GM21360 (cell line): ENCODE measurements at regions not wholly inside any gene's neighbourhood (a gene's known extent, or its start where the extent isn't known, plus 50 kb on each side); places are given as distances from the start of the nearest gene placed in this dataset.
"Not testable (repeated sequence)": the region's sequence is repeated elsewhere in the genome, so short reads cannot be mapped to it uniquely, and the experiment has no call there.

Experiments
- ATAC-seq: cut with Tn5 transposase; IDR thresholded peaks from one replicate; pipeline ENCODE4 v1.9.1; 2021; ENCODE audit warnings: mild to moderate bottlenecking, moderate library complexity; ENCODE audit not compliant: unreplicated experiment

DNA sequence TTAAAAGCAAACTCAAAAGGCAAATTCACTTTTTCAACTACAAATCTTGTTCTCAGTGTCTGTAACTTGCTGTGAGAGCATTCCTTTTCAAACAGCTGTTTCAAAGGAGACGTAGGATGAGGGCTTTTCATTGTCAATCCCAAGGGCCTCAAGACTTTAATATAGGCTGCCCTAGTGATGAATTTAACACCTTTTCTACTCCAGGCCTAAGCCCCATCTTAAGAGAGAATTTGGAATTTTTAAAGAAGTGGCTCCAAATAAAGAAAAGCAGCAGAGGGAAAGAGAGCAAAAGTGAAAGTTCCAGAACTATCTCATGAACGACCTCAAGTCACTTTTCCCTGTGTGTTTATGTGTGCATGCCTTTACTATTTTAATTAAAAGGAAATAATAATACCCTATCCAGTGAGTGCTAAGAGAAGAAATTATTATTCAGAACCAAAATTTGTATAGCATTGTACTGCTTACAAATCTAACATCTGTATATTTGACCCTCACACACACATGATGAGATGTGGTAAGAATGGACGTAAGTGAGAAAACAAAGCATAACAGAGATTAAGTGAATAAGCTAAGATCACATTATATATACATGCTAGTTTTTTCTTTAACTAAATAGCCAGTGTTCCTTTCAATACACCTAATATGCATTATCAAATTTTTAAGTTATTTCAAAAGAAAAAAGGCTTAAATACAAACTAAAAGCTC lies 196.4 kb downstream of the VGLL3 start:
- ATAC-seq: no peak

DNA sequence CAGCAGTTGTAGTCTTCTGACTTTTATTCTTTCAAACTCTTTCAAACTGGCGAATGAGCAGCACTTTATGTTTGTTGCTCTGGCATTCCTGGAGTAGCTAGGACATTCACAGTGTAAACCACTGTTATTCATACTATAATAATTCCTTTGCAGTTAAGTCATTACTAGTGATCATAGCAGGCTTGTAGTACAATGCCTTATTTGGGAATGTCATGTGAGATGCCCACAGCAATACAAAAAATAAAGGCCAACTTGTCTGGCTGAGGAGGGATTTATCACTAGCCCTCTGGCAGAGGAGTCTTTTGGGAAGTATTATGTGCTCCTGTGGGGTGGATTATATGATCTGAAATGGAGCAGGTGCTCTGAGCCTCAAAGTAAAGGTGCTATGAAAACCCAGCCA lies 197.2 kb downstream of the VGLL3 start:
- ATAC-seq: no peak

DNA sequence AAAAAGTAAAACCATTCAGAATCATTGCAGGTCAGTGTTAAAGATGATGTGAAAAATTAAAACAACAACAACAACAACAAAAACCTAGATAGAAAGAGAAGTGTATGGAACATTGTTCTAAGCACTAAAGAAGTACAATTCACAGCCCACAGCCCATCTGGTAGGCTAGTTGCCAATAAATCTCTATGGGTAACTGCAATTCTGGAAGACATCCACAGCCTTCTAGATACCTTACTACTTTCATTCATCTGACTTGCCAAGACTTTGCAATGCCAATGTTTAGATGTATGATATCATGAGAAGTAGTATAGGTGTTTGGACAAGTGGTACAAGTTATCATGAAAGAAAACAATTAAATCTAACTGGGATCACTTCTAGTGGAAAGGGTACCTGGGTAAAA lies 198.6 kb downstream of the VGLL3 start:
- no peak for ATAC-seq

DNA sequence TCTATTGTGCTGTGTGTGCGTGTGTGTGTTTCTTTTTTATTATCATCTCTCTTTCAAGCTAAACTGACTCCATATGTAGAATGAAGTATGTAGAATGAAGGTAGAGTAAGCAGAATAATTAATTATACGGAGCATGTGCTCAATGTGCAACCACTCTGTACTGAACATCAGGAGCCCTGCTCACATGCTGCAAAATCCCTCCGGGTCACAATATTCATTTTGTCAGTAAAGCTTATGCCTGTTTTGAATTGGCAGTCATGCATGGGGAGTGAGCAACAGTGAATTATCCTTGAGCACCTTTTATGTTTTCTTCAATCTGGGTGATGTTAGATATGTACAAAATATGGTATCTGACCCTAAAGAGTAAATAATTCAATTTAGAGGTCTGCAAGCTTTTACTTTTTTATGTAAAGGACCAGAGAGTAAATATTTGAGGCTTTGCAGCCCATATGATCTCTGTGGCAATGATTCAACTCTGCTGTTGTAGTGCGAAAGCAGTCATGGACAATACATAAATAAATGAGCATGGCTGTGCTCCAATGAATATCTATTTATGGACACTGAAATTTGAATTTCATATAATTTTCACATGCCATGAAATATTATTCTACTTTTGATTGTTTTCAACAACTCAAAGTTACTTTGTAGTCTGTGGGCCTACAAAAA lies 199.9 kb downstream of the VGLL3 start:
- ATAC-seq: no peak

DNA sequence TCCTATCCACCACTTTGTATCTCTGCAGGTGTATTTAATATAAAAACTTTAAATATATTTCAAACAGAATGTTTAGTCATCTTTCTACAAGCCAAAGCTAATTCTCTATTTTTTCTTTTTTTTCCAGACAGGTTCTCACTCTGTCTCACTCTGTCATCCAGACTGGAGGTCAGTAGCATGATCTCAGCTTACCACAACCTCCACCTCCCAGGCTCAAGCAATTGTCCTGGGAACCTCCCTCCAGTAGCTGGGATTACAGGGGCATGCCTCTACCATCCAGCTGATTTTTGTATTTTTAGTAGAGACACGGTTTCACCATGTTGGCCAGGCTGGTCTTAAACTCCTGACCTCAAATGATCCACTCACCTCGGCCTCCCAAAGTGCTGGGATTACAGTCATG lies 202.6 kb downstream of the VGLL3 start:
- no peak for ATAC-seq

DNA sequence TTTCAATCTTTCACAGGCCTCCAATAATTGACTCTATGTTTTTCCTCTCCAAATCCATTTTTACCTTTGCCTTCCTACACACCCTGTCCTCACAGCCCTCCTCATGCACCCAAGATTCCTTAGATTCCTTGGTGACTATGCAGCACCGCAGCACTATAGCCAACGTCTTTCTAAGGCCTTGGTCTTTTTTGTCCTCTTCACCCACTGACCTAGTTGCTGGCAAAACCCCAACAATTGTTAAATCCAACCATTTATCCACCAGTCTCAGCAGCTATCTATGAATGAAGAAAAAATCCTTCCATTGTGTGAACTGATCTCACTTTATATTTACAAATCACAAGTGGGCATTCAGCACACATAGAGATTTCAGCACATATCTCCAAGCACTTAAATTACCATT lies 203.9 kb downstream of the VGLL3 start:
- no peak for ATAC-seq

DNA sequence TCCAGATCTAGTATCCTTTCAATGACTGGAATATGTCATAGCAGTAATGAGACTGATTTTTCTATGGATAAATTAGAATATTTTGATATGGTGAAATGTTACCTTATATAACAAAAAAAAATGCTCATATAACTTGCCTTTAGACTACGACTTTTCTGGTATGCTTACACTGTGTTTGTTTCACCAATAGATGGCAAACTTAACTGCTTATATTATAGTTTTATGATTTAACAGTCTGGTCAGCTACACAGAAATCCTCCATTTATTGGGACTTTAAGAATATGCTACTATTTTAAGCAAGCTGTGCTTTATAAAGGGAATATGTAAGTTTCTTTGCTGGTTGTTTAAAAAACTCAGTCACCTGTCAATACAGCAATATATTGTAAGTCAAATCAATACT lies 205.6 kb downstream of the VGLL3 start:
- no peak for ATAC-seq

DNA sequence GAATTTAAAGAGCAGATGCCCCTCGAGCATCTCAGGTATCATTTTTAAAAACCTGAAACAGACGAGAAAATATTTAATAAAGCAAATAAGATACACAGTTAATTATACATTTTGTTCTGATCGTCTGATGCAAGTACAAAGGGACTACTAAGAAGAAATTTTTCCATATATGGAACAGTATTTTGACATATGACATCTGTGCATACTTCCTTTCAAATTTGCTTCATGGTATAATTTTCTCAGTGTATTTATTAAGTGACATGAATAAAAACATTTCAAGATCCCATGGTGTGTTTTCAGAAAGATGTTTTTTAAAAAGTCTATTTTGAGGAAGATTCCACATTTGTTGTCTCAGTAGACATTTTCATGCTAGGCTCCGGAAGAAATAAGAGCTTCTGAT lies 208.1 kb downstream of the VGLL3 start:
- ATAC-seq: no peak

DNA sequence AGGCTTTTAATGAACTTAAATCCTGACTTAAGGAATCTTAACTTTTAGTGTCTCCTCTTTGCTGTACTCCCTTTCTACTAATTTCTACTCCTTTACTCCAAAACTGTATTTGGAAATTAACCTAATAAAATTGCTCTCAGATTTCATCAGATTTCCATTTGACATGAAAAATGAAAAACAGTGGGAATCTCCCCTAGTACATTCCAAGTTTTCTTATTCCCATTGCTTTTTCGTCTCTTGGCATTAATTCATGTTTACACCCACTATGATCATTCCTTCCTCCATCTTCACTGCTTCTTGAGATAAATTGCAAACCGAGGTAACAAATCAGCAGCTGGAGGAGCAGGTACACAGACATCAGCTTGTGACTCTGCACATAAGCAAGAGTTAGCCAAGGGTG lies 208.7 kb downstream of the VGLL3 start:
- no peak for ATAC-seq

DNA sequence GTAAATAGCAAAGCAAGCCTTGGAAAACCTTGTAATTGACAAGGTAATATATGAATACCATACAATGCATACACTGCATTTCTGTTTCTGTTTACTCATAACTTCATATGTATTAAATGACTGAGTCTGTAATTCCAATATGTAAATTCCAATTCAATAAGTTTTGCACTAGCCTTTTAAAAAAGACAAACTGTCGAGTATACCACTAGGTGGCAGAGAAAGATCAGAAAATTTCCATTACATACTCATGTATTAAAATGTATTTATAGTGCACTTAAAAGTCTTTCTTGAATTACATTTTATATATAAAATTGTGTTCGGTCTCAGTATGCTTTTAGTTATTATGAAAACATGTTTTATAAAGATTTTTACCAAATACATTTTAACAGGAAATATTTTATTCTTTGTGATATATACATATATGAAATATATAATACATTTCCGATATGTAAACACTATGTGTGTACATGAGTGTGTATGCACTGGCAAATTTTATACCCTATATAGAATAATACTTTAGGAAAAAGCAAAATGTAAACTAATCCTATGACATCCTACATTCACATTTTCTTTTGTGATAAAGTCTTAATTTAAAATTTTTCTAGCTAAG lies 216.8 kb downstream of the VGLL3 start:
- ATAC-seq: no peak

DNA sequence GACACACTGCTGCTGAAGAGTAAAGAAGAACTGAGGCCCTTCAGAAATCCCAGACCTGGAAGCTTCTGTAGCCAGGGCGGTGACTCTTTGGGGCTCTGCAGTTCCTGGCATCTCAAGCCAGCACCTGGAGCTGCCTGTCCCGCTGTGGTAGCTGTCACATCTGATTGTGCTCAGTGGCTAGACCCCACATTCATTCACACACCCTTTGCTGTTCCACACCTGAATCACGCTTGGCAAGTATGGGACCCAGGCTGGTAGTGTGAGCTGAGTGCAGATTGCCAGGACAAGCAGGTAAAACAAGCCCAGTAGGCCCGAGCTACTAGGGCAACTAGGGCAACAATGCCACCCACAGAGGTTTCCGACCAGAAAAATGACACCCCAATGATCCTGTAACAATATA lies 218.2 kb downstream of the VGLL3 start:
- no peak for ATAC-seq

DNA sequence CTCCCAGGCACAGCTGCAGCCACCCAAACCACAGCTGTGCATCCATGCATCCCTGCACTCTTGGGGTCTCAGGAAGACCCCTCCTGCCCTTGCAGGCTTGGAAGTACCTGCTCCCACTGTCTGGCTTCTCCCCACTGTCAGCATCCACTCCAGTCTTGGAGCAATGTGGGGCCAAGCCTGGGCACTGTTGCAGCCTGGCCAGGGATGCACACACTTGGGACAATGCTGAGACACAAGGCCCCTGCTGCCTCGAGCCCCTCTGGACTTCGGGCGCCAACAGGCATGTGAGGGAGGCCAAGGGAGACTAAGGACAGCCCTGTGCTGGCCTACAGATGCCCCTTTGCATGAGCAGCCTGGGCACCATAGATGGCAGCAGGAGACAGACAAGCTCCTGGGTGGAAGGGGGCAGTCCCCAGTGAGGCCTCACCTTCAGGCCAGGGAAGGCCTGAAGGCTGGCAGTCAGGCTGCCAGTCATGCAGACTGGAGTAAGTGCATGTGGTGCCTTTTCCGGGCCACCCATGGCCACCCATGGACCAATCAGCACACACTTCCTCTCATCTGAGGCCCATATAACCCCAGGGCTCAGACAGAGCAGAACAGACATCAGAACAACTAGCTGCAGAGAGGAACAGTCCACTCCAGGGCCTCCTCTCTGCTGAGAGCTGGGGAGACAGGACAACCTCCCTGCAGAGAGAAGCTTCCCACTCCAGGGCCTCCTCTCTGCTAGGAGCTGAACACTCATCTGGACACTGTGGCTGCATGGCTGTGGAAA lies 219.0 kb downstream of the VGLL3 start:
- ATAC-seq: no peak

DNA sequence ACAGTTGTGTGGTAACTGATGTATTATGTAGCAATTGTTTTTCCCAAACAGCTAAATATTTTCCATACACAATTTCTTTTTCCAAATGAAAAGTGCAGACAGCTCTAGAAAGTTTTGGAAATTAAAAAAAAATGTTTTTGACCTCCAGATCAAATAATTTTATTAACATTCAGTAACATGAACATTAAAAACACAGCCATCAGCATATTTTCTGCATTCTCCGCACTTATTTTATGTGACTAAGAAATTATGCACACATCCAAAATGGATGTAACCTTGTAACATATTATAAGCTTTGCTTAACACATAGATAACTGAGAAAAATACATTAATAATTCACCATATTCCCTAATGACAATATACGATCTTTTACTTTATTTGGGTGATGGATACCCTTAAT lies 224.6 kb downstream of the VGLL3 start:
- no peak for ATAC-seq

DNA sequence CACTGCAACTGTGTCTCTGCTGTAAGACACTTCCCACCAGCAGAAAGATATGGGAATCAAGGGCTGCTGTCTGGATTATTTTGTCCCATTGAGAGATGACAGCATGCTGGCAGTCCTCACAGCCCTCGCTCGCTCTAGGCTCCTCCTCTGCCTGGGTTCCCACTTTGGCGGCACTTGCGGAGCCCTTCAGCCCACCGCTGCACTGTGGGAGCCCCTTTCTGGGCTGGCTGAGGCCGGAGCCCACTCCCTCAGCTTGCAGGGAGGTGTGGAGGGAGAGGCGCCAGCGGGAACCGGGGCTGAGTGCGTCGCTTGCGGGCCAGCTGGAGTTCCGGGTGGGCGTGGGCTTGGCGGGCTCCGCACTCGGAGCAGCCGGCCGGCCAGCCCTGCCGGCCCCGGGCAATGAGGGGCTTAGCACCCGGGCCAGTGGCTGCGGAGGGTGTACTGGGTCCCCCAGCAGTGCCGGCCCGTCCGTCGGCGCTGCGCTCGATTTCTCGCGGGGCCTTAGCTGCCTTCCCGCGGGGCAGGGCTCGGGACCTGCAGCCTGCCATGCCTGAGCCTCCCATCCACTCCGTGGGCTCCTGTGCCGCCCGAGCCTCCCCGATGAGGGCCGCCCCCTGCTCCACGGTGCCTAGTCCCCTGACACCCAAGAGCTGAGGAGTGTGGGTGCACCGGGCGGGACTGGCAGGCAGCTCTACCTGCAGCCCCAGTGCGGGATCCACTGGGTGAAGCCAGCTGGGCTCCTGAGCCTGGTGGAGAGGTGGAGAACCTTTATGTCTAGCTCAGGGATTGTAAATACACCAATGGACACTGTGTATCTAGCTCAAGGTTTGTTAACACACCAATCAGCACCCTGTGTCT lies 233.4 kb downstream of the VGLL3 start:
- ATAC-seq: not testable (repeated sequence)

DNA sequence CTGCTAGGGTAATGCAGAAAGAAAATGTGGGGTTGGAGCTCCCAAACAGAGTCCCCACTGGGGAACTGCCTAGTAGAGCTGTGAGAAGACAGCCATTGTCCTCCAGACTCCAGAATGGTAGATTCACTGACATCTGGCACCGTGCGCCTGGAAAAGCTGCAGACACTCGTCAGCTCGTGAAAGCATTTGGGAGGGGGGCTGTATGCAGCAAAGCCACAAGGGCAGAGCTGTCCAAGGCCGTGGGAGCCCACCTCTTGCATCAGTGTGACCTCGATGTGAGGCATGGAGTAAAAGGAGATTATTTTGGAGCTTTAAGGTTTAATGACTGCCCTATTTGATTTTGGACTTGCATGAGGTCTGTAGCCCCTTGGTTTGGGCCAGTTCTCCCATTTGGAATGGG lies 242.9 kb downstream of the VGLL3 start:
- ATAC-seq: no peak

DNA sequence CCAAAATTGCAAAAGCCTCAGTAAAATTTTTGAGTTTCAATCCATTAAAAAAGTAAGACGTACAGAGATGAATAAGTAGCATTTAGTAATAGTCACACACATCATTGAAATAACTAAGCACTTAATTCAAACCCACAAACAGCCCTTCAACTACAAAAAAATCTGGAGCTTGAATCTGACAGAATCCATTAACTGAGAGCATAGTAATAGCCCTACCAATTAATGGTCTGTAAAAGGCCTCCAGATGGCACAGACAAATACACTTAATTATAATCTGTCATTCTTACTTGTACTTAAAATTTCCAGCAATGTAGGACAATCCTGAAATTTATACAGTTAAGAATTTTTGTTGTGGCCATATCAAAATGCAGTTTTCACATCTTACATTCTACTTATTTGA lies 246.9 kb downstream of the VGLL3 start:
- no peak for ATAC-seq

DNA sequence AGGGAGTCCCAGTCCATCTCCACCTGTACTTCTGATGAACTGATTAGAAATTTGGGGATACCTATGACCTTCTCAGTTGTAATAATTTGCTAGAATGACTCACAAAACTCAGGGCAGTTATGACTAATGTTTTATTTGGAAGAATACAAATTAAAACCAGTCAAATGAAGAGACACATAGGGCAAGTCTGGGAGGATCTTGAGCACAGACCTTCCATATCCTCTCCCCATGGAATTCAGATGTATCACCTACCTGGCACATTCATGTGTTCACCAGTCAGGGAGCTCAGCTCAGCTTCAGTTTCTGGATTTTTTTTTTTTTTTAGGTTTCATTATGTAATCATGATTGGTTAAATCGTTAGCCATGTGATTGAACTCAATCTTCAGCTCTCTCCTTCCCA lies 247.7 kb downstream of the VGLL3 start:
- no peak for ATAC-seq

DNA sequence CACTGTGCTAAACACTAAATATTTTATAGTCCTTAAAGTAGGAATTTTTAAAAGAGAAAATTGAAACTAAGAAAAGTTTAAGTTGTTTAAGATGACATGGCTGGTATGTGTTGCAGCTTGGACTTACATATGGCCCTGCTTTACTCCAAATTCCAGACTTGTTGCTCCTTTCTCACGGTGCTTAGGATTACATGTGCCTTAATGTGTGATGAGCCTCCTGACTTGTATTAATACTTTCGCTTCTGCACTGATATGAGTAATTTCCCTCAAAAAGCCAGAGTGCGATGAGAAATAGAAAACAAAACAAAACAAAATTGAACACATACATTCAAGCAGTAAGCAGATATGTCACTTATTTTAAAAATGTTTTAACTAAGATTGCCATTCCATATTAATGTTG lies 250.2 kb downstream of the VGLL3 start:
- no peak for ATAC-seq

DNA sequence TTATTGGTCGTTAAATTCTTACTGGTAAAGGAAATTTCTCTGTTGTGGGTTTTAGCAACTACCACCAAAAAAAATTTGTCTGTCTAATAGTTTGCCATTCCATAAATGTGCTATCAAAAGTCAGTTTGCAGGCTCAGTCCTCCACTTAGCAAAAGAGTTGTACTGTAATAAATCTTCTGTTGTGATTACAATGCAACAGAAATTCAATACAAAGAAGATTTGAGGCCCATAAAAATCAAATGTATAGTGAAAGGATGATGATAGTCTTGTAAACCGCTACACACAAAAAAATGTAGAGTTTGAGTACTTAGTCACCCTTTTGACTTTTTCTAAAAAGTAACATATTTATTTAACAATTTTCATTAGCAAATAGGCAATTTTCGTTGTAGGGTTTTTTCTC lies 251.7 kb downstream of the VGLL3 start:
- ATAC-seq: no peak

DNA sequence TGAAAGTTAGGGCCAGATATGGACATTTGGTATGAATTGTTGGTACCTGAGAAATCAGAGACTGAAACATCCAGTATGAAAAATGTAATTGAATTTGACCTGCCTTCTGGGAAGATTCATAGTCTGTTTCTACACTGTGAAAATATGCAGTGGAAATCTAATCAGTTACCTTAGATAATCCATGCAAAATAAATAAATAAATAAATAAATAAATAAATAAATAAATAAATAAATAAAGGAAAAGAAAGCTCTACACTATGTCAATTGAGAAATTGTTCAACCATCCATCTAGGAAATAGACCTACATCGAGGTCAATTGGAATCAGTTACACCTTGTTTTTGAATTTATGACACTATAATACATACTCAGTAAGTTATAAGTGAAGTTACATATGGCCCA lies 252.3 kb downstream of the VGLL3 start:
- no peak for ATAC-seq

DNA sequence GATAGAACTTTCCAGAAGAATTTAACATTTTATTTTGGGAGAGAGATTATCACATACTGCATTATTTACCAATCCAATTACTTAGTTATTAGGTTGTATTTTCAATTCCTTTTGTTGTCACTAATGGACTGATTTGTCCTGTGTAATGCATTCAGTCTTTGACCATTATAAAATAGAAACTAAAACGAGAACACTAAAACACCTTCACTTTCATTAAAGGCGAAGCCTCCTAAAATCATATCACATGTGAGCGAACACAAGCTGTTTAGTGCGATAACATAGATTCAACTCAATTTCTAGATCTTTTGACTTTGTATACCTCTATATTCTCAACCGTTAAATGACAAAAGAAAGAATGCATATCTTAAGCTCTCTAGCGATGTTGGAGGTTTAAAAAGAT lies 253.4 kb downstream of the VGLL3 start:
- ATAC-seq: peak; percentile 61
